ENCODE measurements at regions not wholly inside any gene's neighbourhood (a gene's known extent, or its start where the extent isn't known, plus 50 kb on each side); places are given as distances from the start of the nearest gene placed in this dataset.

DNA sequence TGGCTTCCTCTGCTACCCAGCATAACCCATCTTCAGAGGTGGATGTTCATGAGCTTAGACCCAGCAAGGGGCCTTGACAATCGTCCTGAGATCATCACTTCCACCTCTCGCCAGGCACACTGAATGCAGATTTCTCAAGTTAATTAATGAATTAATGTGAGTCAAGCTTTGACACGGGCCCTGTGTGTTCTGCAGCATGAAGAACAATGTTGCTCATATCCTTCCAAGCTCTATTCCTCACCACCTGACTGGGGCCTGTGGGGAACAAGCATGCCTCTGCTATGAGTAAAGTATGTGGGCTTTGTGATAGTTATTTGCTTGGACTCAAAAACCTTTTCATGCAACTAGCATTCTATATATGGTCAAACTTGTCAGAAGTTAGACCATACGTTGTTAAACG, 122.0 kb downstream of the SEC16B start:
- DNase-seq: no peak

DNA sequence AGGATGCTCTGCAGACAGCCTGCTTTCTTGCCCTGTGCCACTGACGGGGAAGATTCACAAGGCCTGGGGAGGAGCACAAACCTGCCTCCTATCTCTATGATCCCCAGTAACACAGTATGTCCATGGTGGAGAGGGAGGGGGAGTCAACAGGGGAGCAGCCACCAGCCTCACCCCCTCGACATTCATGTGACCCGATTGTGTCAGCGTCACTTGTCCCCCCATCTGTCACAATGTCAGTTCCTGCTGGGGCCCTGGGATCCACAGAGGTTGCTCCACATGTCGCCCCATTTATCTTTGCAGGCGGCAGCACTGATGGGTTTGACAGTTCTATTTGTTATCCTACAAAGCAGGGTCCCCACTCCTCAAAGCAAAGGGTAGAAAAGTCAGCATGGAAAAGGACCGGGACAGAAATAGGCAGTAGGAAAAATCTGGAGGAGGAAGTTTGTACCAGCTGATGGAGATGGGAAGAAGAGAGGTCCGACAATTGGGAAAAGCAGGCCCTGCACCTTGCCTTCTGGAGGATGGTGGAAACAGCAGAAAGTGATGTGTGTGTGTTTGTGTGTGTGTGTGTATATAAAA, 130.9 kb downstream of the SEC16B start:
- DNase-seq: no peak

DNA sequence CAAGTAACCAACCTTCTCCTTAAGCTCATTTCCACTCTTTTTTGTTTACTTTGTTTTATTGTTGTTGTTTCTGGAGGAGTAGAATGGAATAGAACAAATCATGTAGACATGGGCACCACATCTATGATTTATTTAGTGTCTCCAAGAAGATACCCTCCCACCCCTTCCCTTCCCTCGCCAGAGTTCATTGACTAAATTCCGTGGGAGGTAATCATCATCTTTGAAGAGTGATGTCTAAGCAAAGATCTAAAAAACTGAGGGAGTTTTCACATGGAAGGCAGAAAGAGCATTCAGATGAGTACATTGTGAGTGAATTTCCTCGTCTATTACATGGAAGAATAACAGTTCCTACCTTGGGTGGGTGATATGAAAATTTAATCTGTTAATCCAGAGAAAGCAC, 136.2 kb downstream of the SEC16B start:
- DNase-seq: no peak

DNA sequence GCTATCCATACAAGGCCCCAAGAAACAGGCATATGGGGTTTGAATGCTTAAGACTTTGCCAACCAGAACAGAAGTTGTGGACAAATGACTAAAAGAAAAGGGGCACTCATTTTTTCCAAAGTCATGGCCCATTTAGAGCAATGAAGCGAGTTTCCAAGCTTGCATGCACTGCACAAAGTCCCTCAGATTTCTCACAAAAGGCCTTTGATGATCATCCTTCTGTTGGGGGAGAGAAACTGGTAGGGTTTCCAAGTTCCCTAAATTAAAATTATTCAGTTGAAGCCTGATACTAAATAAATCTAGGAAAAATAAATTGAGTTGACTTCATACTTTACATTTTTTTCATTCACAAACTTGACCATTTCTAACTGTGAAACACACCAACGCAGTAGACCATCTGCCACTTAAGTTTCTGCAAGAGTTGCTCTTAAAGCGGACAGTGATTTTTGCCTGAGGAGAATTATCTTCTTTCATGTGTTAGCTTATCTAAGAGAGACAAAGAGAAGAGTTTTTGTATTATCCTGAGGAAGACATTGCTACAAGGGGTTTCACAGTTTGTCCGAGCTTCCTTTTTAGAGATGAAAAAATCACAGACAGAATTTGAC, 139.2 kb downstream of the SEC16B start:
- no peak for DNase-seq

DNA sequence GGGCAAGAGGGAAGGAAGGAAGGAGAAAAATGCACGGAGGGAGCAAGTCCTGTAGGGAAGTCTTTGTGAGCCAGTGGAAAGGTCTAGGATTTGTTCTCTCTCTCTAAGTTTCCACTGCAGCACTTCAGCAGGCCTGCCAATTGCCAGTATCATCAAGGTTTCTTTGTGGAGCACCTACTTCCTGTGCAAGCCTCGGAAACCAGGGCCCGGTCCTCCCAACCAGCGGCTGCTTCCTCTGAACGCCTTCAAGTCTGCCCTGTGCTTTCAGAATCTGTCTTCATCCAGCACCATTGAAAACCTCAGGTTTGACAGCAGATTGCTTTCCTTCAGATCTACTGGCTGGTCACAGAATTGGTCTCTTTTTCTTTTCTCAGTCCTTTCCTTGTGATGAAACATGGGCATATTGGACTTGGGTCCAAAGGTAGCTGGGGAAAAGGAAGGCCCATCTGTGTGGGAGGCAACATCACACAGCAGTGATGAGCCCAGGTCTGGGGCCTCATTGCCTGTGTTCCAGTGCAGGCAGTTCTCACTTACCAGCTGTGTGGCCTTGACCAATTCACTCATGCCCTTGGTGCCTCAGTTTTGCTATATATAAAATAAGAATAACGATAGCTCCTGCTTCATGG, 144.5 kb downstream of the SEC16B start:
- no peak for DNase-seq

DNA sequence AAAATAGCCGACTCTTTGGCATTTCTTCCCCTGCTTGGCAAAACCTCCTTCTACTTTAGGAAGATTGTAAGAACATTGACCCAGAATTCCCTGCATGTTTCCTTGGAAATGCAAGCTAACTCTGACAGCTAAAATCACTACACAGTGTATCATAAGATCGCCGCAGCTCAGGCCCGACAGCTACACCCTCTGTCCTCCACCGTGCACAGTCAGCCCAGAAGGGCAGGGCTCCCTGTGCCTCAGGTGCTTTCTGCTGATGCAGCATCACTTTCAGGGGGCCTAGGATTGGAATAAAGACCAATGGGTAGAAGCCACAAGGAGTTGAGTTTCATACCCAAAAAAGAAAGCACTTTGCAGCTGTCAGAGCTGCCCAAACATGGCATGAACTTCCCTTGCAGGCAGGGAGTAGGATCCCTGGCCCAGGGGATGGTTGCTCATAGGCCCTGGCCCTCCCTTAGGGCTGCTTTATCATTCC, 145.3 kb downstream of the SEC16B start:
- peak in 1 of 14 donors; percentile 10 for DNase-seq

DNA sequence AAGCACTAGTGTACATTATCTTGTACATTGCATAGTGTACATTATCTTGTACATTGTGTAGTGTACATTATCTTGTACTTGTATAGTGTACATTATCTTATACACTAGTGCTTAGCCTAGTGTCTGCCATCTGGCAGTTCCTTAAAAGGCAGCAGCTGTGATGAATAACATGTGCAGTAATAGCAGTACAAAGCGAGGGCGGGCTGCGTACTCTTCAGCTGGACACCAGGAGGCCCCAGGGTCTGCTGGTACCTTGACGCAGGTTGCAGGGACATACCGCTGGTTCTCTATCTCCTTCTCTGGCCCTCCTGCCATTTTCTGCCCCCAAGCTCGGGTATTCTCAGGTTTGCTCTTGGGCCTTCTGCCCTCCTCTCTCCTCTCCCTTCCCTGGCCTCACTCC, 149.6 kb downstream of the SEC16B start:
- no peak for DNase-seq

DNA sequence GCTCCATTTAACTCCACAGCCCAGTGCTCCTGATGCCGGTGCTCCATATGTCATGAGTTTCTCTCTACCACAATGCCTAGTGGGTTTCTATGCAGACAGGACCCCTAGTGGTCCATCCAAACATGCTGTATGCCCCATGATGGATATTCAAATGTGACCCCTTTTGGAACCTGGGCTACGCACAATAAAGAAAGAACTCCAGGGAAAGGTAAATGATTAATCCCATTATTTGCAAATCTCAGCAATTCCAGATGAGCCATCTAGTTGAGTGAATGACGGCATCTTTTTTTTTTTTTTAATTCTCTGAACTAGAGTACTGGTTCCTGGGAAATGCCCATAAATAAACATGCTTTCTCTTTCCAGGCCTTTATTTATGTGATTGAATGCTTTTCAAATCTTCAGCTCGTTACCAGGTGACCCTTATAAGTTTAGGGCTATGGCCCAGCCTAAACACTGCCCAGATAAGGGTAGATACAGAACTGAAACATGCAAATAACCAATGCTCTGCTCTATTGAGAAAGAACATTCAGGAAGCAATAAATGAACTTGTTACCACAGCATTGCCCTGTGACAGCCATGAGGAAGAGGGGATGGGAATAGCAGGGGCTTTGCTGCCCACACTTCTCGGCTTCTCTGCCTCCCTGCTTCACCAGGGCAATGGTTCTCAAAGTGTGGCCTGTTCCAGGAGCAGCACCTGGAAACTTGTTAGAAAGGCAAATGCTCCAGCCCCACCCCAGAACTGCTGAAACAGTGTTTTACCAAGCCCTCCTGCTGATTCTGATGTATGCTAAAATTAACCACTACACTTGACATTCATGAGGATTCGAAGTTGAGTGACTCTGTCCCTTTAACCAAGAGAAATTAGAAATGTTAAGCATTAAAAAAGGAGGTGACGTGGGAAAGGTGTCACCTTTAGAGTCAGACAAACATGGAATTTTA, 151.7 kb downstream of the SEC16B start:
- no peak for DNase-seq

DNA sequence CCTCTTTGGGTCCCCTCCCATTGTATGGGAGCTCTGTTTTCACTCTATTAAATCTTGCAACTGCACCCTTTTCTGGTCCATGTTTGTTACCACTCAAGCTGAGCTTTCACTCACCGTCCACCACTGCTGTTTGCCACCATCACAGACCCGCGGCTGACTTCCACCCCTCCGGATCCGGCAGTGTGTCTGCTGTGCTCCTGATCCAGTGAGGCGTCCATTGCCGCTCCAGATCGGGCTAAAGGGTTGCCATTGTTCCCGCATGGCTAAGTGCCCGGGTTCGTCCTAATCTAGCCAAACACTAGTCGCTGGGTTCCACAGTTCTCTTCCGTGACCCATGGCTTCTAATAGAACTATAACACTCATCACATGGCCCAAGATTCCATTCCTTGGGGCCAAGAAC, 157.2 kb downstream of the SEC16B start:
- DNase-seq: no peak

DNA sequence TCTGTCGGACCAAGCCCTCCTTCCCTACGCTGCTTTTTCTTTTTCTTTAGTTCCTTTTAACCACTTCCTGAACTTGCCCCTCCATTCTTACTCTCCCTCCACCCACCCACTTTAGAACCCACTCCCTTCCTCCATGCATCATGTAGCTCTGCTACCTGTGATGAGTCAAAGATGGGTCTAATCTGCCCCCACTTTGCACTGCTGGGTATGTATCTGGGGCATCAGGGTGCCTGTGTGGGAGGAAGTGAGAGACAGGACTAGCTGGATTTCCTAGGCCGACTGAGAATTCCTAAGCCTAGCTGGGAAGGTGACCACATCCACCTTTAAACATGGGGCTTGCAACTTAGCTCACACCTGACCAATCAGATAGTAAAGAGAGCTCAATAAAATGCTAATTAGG, 157.7 kb downstream of the SEC16B start:
- DNase-seq: no peak

DNA sequence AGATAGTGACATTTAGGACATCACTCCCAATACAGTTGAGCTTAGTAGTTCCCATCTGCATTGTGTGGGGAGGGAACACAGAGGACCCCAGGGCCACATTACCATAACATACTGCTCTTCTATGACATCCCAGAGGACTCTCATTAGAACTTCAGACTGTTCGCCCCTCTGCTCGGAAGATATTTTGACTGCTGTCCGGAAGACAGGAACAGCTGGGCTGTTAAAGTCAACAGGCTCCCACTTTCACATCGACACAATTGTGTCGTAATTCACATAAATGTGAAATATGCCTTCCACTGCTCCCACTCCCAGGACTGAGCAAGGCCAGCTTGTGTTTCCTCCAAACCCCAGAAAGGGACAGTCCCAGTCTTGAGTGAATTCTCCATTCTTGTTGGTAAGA, 158.4 kb downstream of the SEC16B start:
- DNase-seq: no peak

DNA sequence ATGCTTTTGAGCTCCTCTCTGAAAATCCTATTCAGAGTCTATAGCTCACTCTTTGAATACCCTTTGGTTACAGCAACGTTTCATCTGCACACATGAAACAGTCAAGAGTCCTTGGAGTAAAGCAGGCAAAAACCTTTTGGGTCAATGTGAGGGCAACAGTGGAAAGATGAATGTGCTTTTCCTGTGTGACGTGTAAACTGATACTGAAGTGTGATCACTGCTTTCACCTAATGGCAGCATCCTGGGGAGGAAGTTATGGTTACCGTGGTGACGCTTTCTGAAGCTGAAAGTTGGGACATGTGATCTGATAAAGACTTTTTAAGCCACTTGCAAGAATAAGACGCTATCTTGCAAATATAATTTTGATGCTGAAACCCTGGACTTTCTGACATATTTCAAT, 160.0 kb downstream of the SEC16B start:
- no peak for DNase-seq

DNA sequence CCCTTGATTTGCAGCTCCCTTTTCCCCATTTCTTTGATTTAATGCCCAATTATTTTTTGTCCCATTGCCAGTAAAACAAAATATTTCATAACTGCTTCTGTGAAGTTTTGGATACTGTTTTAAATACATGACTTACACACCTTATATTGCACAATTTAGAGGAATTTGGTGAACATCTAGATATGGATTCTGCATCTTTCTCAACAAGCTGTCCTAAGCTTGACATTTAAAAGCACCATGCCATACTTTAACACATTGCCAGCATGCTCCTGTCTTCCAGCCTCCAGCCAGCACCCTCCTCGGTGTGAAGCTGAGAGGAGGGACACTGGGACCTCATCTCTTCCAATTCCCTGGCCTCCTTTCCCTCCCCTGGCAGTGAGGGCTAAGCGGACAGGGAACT, 167.6 kb downstream of the SEC16B start:
- no peak for DNase-seq

DNA sequence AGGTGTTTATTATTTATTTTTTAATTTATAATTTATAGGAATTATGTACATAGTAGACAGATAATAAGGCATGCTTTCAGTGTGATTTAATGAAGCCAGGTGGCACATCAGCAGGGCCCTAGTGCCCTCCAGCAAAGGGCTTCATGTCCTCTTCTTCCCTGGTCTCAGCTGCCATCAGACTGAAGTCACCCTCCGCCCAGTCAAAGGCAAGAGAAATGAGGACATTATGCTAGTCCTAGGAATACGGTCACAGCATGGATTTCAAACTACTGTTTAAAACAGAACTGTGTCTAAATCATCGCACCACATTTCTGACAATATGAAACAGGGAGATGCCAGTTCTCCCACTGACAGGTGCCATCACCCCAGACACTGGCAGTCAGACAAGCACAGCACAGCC, 168.1 kb downstream of the SEC16B start:
- DNase-seq: no peak

DNA sequence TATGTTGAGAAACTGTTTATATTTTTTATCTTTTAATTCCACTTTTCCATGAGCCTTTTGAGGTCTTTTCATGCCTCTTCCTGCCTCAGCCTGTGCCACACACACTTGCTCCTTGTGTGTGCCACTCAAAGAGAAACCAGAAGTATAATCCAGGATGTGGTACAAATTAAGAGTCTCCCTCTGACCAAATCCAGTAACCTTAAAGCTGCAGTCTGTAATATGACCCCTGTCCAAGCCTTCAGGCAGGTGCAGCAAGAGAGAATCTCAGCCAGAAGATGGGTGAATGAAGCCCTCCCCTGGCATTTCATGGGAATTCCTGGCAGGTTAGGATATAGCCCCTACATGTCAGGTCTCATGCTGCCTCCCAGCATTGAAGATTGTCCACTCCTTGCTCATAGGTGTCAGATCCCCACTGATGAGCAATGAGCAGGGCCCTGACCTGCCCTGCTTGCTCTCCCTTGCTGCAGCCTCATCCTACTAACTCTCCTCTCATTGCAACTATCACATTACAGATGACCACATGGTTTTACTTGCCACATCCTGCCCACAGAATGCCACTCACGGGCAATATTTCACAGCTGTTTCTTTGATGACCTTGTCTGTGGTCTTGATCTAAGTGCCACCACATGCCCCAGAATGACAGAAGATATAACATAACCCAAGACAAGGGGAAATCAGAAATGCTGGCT, 169.3 kb downstream of the SEC16B start:
- no peak for DNase-seq

DNA sequence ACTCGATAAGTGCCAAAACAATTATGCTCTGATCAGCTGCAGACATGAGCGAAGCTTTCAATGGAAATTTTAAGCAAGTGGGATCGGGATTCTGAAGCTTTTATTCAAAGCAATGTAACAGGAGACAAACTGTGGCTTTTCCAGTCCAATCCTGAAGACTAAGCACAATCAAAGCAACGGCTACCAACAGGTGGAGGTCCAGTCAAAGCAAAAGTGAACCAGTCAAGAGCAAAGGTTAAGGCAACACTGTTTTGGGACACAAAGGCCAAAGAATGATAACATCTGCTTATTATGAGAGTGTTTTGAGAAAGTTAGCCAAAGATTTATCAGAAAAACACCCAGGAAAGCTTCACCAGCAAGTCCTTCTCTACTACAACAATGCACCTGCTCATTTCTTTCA, 170.1 kb downstream of the SEC16B start:
- no peak for DNase-seq

DNA sequence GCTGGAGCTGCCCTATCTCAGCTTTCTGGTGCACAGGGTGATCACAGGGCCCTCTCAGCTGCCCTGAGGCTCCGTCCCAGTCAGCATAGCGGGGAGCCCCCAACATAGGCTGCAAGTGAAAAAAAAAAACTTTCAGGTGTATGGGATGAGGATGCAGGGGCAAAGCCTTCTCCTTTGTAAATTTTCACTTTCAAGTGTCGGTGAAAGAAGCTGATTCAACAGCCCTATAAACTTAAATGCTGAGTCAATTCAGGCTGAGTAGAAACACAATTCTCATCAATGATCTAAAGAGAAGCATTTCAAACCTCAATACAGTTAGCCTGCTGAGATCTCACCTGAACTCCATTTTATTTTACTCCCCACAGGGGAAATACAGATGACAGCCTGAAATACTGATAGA, 171.2 kb downstream of the SEC16B start:
- no peak for DNase-seq

DNA sequence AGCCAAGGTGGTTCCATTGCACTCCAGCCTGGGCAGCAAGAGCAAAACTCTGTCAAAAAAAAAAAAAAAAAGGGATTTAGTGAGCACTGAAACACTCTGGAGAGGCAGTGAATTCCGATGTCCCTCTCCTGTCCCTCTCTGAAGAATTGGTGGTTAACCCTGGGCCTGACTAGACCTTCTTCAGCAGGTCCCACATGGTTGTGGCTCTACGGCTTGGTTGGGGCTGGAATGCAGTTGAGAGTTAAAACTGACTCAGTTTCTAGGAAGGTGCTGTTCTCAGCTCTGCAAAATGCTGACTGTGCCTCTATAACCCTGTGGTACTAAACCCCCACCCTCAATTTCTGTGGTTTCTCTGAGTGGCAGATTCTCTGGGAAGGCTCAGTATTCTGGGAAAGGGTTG, 173.3 kb downstream of the SEC16B start:
- no peak for DNase-seq

DNA sequence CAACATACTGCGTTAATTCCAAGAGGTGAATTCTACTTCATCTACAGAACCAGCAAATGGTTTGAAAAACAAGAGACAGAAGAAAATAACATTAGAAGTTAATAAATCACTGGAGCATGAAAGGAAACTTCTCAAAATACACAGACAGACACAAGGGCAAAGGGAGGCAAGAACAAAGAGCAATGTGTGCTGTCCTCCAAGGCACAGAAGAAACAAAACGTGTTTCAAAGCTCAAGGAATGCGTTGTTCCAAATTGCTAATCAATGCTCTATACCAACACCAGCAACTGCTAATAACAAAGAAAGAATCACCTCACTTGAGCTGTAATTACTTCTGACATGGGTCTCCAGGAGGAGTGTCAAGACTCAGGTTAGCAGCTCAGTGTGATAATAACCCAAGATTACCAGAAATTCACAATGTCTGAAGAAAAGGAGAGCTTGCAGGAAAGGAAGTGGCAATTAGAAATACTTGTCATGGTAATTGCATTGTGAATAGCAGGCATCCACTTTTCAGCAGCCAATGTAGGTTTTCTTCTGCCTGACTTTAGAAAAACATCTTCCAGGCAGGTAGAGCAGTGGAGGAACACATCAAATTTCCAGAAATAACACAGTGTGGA, 175.4 kb downstream of the SEC16B start:
- DNase-seq: no peak

DNA sequence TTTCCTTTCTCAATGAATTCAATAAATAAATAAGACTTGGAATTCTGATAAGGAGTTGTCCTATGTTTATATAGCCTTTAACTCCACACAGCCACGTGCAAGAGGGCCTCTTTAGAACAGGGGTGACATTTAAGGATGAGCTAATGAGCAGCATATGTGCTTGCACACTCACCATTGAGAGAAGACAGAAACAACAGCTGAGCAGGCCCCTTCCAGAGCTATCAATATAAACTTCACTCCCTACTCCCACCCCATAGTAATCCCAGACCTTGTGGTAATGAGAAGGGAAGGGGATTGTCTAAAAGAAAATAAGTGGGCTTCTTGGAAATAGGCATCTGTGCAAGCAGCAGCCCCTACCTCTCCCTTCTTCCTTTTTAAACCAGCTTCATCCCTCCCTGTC, 176.0 kb downstream of the SEC16B start:
- no peak for DNase-seq

DNA sequence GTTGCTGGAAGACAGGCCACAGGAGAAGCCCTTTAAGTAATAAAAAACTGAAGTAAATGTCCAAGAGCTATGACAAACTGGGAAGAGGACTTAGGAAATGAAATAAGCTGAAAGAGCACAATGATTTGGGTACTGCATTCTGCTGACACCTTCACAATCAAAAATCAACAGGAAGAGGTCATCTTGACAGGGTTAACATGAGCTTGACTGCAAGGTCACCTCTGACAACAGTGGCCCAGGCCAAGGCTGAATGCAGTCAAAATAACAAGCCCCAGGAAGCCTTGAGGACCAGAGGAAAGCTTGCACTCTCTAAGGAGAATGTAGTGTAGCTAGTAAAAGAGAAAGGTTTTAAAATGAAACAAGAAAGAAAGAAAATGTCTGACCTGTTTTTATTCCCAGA, 179.3 kb downstream of the SEC16B start:
- DNase-seq: no peak

DNA sequence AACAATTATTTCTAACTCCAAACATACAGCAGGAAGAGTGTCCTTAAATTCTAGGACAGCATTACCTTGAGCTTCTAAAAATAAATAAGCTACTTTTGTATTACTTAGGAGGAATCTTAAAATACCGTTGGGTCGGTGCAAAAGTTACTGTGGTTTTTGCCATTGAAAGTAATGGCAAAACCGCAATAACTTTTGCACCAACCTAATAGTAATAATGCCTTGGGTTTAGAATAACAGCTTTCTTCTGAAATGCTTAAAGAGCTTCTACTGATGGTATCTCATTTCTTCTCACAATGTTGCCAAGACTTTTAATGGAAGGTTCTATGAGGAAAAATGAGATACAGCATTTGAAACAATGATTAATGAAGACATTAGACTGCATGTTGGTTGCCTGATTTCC, 179.9 kb downstream of the SEC16B start:
- no peak for DNase-seq

Data from C1 segment of cervical spinal cord (tissue), 14 donors.